ENCODE measurements at regions not wholly inside any gene's neighbourhood (a gene's known extent, or its start where the extent isn't known, plus 50 kb on each side); places are given as distances from the start of the nearest gene placed in this dataset.
A peak's percentile ranks its signal among the peaks of the same experiment; 100 is the strongest.

DNA sequence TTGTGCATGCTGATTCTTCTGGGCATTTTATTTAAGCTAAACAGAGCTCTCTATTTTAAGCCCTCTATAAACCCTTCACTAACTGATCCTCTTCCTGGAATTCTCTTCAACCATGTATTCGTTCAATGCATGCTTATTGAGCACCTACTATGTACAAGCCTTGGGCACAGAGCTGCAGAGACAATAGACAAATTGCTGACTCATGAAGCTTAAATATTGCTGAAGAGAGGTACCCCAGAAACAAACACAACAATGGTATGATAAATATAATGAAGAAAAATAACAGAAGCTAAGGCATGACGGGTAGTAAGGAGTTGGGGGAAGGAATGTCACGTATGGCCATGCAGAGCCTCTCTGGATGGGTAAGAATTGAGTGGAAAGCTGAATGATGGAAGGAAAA is 222.2 kb downstream of the PPARGC1A start:
- DNase-seq (ENCODE audit: low read depth) = no peak

DNA sequence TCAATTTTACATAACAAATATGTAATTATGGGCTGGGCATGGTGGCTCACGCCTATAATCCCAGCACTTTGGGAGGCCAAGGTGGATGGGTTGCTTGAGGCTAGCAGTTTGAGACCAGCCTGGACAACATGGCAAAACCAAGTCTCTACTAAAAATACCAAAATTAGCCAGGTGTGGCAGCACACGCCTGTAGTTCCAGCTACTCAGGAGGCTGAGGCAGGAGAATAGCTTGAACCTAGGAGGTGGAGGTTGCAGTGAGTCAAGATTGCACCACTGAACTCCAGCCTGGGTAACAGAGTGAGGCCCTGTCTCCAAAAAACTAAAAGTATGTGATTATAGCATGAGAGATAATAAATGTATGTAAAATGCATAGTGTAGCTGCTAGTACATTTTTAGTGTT is 229.0 kb downstream of the PPARGC1A start:
- peak; percentile 10 for DNase-seq (ENCODE audit: low read depth)

DNA sequence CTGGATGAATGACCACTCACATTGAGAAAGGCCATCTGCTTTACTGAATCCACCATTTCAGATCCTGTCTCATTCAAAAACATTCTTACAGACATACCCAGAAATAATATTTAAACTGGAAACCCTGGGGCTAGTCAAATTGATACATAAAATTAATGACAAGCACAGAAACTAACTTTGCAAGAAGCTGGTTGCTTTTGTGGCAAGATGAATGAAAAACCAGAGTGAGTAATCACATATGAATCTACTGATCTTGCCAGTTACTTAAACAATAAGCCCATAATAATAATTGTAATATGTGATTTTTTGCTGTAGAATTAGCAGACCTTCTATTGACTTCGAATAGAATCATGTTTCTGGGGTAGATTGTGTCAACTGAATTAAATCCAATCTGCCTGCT is 235.1 kb downstream of the PPARGC1A start:
- peak; percentile 48 for DNase-seq (ENCODE audit: low read depth)

DNA sequence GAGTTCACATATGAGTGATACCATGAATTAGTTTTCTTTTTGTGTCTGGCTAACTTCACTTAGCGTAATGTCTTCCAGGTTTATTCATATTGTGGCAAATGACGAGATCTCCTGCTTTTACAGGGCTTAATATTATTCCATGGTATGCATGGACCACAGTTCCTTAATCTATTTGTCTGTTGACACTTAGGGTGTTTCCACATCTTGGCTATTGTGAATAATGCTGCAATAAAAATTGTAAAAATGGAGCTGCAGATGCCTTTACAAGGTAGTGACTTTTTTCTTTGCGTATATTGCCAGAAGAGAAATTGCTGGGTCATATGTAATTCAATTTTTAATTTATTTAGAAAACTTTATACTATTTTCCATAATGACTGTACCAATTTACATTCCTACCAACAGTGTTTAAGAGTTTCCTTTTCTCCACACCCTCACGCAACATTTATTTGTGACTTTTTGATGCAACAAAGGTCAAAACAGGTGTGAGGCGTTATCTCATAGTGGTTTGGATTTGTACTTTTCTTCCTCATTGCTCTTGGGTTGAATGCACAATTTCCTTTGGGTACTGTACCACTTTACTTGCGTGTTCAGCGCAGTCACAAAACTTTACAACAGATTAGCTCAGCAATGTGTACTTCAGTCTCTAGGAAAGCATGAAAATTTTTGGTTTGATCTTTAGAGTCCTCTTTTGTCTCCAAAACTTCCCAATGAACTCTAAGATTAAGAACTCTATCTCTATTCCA is 240.8 kb downstream of the PPARGC1A start:
- no peak for DNase-seq (ENCODE audit: low read depth)

DNA sequence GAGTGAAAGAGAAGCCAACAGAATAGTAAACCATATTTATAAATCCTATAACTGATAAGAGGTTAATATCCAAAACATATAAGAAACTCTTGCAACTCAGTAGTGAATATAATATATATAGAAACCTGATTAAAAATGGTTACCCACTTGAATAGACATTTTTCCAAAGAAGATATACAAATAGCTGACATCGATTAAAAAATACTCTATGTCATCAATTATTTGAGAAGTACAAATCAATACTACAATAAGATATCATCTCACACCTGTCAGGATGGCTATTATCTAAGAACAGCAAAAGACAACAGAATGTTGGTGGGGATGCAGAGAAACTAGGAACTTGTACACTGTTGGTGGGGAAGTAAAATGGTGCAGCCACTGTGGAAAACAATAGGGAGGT is 254.4 kb downstream of the PPARGC1A start:
- no peak for DNase-seq (ENCODE audit: low read depth)

DNA sequence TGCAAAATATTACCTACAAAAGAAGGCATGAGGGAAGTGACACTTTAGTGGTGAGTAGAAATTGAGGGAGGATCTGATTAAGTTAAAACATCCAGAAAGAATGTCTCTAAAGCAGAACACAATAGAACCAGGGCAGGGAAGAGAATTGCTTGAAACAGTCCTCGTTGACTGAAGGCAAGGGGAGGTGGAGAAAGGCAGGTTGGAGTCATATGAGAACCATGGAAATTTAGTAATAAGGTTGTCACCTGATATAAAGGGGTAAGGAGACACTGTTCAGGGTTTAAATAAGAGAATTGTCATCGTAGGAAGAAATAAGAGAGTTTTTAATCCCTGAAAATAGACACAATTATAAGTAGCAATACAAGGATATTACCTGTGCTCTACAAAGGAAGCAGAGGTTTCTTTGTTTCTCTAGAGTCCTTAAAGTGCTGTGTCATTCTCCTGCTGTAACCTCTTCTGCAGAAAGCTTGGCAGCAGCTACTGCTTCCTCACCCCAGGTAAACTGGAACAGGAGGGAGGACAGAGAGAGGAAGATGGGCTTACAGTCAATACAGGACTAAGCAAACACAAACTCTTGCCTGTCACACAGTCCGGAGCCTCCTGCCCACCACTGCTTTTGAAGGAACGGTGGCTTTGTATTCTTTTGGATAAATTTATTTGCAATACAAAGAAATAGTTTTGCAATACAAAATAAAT is 258.4 kb downstream of the PPARGC1A start:
- DNase-seq (ENCODE audit: low read depth) = no peak

DNA sequence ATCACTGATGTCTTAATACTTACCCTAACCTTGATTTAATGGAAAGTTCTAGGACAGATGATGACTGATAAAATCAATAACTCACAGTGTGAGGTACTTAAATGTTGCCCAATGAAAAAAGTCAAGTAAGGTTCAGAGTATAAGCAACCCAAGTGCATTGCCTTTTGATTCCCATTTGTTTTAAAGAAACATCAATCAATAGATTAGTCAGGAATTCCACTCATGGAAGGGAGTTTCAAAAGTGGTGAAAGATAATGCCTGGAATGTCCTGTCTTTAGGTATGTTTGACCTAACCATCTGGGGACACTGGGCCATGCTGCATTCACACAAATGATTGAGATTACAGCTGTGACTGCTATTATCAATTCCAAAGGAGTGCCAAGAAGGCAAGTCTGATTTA is 259.7 kb downstream of the PPARGC1A start:
- no peak for DNase-seq (ENCODE audit: low read depth)

DNA sequence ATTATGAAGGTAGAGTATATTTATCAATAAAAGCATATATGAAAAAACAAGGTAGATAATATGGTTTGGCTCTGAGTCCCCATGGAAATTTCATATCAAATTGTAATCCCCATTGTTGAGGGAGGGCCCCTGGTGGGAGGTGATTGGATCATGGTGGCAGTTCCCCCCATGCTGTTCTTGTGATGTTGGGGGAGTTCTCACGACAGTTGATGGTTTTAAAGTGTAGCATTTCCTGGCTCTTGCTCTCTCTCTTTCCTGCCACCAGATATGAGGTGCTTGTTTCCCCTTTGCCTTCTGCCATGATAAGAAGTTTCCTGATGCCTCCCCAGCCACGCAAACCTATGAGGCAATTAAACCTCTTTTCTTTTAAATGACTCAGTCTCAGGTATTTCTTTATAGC is 260.4 kb downstream of the PPARGC1A start:
- DNase-seq (ENCODE audit: low read depth) = no peak

DNA sequence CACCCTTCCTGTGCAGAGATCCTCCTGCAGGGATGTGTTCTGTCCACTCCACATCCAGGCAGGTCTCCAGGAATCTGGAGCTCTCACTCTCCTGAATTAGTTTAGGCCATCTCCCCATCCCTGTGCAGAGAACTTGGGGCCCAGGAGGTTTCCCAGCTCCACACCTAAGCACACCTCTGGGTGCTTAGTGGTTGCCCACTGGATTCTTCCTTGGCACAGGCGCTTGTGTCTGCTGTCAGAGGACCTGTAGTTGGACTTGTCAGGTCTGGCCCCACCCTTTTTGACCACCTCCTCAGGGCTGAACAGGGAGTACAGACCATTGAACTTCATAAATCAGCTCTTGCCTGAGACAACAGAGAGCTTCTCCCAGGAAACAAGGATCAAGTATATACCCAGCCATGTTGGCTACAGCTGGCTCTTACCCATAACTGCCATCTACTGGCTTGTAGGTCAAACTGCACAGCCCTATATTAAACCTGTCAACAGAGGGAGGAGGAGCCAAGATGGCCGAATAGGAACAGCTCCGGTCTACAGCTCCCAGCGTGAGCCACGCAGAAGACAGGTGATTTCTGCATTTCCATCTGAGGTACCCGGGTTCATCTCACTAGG is 275.5 kb downstream of the PPARGC1A start:
- peak; percentile 55 for DNase-seq (ENCODE audit: low read depth)

DNA sequence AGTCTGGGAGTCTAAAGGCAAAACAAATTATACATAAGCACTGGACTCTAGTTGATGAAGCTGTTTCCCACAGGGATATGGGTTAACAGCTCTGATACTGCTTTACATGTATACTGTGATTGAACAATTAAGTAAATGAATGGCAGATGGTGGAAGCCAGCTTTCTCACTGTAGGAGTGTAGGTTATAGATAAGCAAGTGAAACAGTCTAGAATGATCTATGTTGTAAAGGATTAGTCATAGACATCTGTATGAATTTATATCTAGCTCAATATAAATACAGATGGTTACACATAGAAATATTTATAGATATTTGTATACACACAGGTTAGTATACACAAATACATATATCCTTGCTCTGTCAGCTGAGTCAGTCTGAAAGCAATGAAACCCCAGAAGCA is 276.1 kb downstream of the PPARGC1A start:
- no peak for DNase-seq (ENCODE audit: low read depth)

DNA sequence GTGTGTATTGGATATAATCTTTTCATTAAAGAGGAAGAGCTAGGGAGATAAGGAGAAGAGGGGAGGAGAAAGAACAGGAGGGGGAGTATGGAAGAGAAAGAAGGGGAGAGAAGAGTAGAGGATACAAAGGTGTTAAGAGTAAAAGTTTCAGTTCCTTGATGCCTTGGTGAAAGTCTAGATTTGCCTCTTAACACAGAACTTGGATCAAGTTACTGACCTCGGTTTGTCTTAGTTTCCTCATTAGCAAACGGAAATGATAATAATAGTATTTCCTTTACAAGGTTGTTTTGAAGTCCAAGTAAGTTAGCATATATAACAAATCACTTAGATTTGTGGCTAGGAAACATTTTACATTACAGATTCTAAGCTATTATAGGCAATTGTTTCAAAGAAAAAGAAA is 287.1 kb downstream of the PPARGC1A start:
- DNase-seq (ENCODE audit: low read depth) = no peak

DNA sequence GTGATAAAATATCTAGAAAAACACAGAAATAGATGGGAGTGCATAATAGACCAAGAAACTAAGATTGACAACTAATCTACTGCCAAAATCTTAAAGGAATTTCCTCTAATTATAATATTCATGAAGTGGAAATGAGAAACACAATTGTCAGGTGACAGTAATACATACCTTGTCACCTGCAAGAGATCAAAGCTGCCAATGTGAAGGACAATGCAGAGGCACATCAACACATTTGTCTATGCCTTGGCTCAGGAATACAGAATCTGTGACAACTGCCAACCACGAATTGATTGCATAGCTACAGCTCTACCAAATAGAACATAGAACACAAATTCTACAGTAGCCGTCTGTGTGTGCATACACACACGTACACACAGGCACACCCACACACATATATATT is 295.7 kb downstream of the PPARGC1A start:
- no peak for DNase-seq (ENCODE audit: low read depth)

DNA sequence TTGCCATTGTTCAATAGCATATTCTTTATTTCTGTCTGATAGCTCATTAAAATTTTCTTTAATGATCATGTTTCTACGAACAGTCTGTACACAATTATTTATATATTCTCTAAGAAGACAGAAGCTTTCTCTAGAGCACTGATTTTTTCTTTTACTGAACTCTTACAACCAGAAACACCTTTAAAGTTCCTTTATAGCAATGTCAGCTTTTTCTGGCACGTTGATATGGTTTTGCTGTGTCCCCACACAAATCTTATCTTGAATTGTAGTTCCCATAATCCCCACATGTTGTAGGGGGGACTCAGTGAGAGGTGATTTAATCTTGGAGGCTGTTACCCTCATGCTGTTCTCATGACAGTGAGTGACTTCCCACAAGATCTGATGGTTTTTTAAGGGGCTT is 299.4 kb downstream of the PPARGC1A start:
- no peak for DNase-seq (ENCODE audit: low read depth)

DNA sequence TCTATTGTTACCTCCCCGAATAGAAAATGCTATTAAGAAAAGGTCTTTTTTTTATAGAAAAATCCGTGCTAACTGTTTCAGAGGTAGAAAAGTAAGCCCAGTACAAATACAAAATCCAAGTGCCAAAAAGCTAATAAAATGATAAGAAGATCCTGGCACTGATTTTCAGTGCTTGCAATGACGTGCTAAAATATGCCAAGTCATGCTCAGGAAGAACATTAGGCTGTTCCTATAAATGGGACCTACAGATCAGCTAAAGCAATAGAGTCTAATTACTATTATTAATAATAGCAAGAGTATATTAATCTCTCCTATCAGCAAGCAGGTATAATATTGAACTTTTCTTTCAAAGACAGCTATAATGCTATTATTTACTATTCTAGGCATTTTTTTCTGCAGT is 305.8 kb downstream of the PPARGC1A start:
- DNase-seq (ENCODE audit: low read depth) = no peak

DNA sequence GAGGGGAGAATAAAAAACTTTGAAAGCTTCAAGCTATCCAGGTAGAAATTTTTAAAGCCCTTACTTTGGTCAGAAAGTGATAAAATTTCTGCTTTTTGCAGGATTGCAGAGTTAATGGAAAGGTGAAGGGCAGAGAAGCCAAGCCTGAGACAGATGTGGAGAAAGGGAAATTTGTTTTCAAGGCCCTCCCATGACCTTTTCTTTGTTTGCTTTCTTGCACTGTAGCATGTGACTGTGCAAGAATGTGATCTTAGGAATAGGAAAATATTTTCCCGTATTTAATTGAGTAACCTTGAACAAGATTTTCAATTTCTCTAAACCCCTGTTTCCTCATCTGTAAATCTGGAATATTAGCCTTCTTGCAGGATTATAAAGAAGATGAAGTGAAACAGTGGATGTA is 307.2 kb downstream of the PPARGC1A start:
- DNase-seq (ENCODE audit: low read depth) = no peak

DNA sequence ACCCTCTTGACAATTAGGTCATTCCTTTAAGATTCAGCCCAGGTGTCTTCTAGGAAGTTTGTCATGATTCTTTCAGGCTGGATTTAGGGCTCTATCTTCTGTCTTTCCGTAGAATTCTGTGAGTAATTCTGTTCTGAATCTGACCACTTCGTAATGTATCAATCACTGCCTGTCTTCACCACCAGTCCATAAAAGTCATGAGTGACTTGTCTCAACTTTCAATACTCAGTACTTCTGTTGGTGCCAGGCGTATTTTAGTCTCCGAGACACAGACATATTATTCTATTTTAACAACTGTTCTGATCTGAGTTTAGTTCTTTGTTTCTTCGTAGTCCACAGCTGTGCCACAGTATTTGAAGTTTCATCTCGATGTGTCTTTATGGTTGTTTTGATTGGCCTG is 310.7 kb downstream of the PPARGC1A start:
- no peak for DNase-seq (ENCODE audit: low read depth)

DNA sequence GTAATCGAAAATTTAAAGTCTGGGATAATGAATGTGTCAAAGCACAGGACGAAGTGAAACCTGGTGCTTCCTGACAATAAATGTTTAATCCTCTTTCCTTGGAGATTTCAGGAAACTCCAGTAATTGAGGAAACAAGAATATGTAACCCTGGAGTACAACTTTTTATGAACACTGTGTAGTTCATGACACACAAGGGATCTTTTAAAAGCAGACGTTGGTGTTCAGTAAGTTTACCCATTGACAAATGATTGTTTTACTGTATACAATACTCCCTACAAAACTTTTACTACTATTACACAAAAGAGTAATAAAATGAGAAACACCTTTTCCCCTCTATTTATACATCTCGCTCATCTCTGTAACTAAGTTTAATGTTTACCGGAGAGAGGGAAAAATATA is 312.4 kb downstream of the PPARGC1A start:
- DNase-seq (ENCODE audit: low read depth) = no peak

DNA sequence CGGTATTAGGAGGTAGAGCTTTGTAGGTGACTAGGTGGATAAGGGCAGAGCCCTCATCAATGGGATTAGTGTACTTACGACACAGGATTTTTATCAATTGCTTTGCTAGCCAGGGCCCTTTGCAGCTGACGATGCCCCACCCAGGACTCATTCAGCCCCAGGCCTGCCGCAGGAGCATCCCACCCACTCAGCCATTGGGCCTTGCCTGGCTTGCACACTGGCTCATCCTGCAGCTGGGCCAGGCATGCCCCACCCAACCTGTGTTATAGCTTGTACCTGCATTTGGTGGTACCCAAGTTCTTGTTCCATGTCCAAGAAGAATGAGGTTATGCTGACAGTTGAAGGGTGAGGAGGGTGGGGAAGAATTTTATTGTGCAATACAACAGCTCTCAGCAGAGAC is 317.5 kb downstream of the PPARGC1A start:
- no peak for DNase-seq (ENCODE audit: low read depth)

DNA sequence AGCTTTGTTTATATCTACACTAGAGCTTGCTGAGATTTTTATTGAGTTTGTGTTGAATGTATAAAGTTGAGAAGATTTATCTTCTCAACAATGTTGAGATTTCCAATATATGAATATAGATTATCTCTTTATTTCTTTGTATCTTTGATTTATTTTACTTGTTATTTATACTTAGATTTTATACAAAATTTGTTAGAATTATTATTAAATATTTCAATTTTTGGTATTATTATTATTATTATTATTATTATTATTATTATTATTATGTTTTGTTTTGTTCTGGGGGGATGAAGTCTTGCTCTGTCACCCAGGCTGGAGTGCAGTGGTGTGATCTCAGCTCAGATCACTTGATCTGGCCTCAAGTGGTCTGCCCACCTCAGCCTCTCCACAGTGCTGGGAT is 322.5 kb downstream of the PPARGC1A start:
- no peak for DNase-seq (ENCODE audit: low read depth)

DNA sequence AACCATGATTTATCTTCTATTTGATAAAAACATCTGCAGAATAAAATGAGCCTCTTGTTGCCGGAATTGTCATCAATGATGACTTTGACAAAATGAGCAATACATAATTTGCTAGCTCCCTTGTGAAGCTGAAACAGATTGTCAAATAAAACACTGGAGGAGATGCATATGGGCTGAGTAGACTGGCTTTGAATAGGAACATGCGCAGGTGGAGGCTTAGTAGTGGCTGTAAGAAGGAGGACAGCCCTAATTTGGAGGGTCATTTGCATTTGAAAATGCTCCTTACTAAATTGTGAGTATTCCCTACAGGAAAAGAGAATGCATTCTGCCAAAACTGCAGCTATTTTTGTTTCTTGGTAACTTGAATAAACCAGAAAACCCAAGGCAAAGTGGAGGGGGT is 329.1 kb downstream of the PPARGC1A start:
- DNase-seq (ENCODE audit: low read depth) = no peak

DNA sequence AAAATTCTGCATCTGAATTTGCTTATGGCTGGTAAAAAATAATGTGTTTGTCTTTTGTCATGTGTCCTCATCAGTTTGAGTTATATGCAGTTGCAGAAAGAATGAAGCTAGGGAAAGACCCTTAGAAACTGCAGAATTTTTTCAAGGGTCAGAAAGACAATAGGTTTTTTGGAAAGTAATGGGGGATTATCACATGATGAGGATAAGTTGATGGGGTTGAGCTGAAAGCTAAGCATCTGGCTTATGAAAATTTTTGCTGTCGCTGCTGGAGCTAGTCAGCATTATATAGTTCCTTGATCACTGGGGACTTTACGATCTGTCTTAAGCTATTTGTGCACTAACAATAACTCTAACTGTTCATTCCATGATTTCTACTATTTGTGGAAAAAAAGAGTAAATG is 331.7 kb downstream of the PPARGC1A start:
- DNase-seq (ENCODE audit: low read depth) = no peak

DNA sequence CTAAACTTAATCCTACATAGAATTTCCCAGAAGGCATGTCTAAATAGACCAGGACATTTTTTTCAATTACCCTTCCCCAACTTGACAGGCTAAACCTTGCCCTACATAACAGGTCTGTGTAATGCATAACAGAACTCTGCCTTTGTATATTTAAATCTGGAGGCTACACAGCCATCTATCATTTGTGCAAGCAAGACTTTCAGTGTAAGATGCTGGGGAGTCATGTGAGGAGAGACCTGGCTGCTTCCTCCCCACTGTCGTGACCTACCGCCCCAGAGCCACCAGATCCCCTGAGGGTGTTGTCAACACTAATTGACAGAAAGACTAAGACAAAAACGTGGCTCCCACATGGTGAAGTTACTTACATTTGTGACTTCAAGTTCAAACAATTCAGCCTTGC is 342.2 kb downstream of the PPARGC1A start:
- no peak for DNase-seq (ENCODE audit: low read depth)

DNA sequence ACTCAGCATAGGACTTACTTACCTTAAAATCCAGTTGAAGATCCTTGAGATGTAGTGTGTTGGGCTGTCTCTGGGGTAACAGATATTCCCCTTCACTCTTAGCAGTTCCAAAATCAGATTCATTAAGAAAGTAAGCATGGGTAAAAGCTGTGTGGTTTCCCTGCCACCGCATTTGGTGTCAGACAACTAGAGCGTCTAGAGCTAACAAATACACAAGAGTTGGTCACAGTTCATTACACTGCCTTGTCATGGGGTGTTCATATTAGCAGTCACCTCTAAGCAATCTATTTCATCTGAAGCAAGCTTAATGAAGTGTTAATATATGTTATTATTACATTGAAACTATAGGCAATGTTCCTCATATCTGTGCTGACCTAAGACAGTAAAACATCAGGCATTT is 342.8 kb downstream of the PPARGC1A start:
- no peak for DNase-seq (ENCODE audit: low read depth)

Data from HT1080 (cell line).